Prostate gland (tissue), 2 donors: ENCODE measurements at regions not wholly inside any gene's neighbourhood (a gene's known extent, or its start where the extent isn't known, plus 50 kb on each side); places are given as distances from the start of the nearest gene placed in this dataset.

Experiments used
- CTCF ChIP-seq, 4 experiments: fragments of 200-600 bp in 2 of 4; fragments of 450-650 bp in 2 of 4; sonication (generic) in 2 of 4; IDR thresholded peaks; 1 replicate in 3 of 4; 2 replicates in 1 of 4; pipeline ENCODE4 v1.5.1; 2016 to 2019; ENCODE audit warnings: antibody characterized with exemption in 4 of 4, mild to moderate bottlenecking in 2 of 4, moderate library complexity in 2 of 4
- POLR2A ChIP-seq: fragments of 450-650 bp; IDR thresholded peaks from one replicate; pipeline ENCODE4 v1.6.1; 2016; ENCODE audit warnings: antibody characterized with exemption, mild to moderate bottlenecking
- POLR2AphosphoS5 ChIP-seq: sonication (generic); formaldehyde crosslinking; IDR thresholded peaks from one replicate; pipeline ENCODE4 v1.6.1; 2017; ENCODE audit warnings: antibody characterized with exemption

DNA sequence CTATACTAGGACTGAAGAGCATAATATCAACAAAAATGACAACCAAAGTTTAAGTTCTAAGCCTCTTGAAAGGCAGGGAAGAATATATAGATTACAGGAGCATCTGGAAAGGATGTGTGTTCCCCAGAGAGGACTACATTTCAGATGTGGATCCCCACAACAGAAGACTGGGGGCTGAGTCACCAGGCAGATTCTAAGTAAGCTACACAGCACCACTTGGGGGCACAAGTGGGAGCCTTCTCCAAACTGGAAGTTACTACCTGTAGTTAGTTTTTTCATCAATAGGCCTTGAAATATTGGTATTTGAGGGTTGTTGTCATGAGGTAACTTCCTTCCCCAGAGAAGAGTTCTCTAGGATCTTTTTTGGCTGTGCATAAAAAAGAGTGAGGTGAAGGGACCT is 836.1 kb downstream of the NLGN4Y start:
- TF ChIP-seq CTCF (IDR thresholded peaks at IDR 0.05) (no peak), POLR2AphosphoS5 (no peak), POLR2A (no peak)
